ENCODE measurements at regions not wholly inside any gene's neighbourhood (a gene's known extent, or its start where the extent isn't known, plus 50 kb on each side); places are given as distances from the start of the nearest gene placed in this dataset.

- TF ChIP-seq, protein P1, sequence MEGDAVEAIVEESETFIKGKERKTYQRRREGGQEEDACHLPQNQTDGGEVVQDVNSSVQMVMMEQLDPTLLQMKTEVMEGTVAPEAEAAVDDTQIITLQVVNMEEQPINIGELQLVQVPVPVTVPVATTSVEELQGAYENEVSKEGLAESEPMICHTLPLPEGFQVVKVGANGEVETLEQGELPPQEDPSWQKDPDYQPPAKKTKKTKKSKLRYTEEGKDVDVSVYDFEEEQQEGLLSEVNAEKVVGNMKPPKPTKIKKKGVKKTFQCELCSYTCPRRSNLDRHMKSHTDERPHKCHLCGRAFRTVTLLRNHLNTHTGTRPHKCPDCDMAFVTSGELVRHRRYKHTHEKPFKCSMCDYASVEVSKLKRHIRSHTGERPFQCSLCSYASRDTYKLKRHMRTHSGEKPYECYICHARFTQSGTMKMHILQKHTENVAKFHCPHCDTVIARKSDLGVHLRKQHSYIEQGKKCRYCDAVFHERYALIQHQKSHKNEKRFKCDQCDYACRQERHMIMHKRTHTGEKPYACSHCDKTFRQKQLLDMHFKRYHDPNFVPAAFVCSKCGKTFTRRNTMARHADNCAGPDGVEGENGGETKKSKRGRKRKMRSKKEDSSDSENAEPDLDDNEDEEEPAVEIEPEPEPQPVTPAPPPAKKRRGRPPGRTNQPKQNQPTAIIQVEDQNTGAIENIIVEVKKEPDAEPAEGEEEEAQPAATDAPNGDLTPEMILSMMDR (IDR thresholded peaks at IDR 0.05): no peak
- TF ChIP-seq EZH2phosphoT487 (IDR thresholded peaks at IDR 0.05) (no peak), EZH2 (IDR thresholded peaks at IDR 0.05) (no peak)
Observed at GRCh38 chr21:27805696-27806095, 838.8 kb upstream of the ADAMTS5 start.
